PC-9 (cell line): ENCODE measurements at regions not wholly inside any gene's neighbourhood (a gene's known extent, or its start where the extent isn't known, plus 50 kb on each side); places are given as distances from the start of the nearest gene placed in this dataset.

ENCODE experiments used
- BruUV-seq: library from RNA; stranded (reverse); fragments of 400-500 nt; replicated peaks from 2 replicates; lab custom pipeline; 2021; lab: Mats Ljungman, UMichigan
- CTCF ChIA-PET: fragments of 300-600 bp; sonication (Branson Sonifier 250); formaldehyde crosslinking; loops from one replicate; lab custom pipeline; 2022; ENCODE audit warnings: antibody characterized with exemption; lab: Charles Lee
- POLR2A ChIA-PET: fragments of 300-600 bp; sonication (Branson Sonifier 250); formaldehyde crosslinking; loops from one replicate; lab custom pipeline; 2022; ENCODE audit warnings: antibody characterized with exemption; ENCODE audit not compliant: unreplicated experiment; lab: Charles Lee
- DNase-seq, 2 experiments: peaks; one replicate each; pipeline versions ENCODE4 v3.0.0 to v3.0.0-alpha.2; 2015 to 2022; ENCODE audit warnings: mixed read lengths in 1 of 2
- H2AFZ ChIP-seq: fragments of 200-600 bp; sonication (generic); 2 replicates; pipeline ENCODE4 v1.8.1; 2017; ENCODE audit warnings: antibody characterized with exemption
- H3F3A ChIP-seq: fragments of 200-600 bp; sonication (generic); 2 replicates; pipeline ENCODE4 v1.8.1; 2017; ENCODE audit warnings: antibody characterized with exemption, mild to moderate bottlenecking, low read depth; ENCODE audit not compliant: insufficient read depth
- H3K27ac ChIP-seq: fragments of 200-600 bp; sonication (generic); 2 replicates; pipeline ENCODE4 v1.6.1; 2016; ENCODE audit warnings: mixed run types
- H3K27me3 ChIP-seq: fragments of 200-600 bp; sonication (generic); 2 replicates; pipeline ENCODE4 v1.6.1; 2016; ENCODE audit warnings: low read depth, mixed run types; ENCODE audit not compliant: insufficient read depth
- H3K36me3 ChIP-seq: fragments of 200-600 bp; sonication (generic); 2 replicates; pipeline ENCODE4 v1.6.1; 2016; ENCODE audit warnings: low read depth, mixed run types
- H3K4me1 ChIP-seq: fragments of 200-600 bp; sonication (generic); replicated peaks from 2 replicates; pipeline ENCODE4 v1.6.1; 2016; ENCODE audit warnings: mixed run types; ENCODE audit not compliant: insufficient read depth
- H3K4me2 ChIP-seq: fragments of 200-600 bp; sonication (generic); 2 replicates; pipeline ENCODE4 v1.6.1; 2017; ENCODE audit warnings: mixed run types
- H3K4me3 ChIP-seq: fragments of 200-600 bp; sonication (generic); 2 replicates; pipeline ENCODE4 v1.6.1; 2016; ENCODE audit warnings: mixed run types
- H3K79me2 ChIP-seq: fragments of 200-600 bp; sonication (generic); 2 replicates; pipeline ENCODE4 v1.6.1; 2017; ENCODE audit warnings: low read depth, mixed run types
- H3K9me2 ChIP-seq: fragments of 200-600 bp; sonication (generic); 2 replicates; pipeline ENCODE4 v1.8.1; 2017; ENCODE audit warnings: mild to moderate bottlenecking; ENCODE audit not compliant: insufficient read depth
- H3K9me3 ChIP-seq: fragments of 200-600 bp; sonication (generic); 2 replicates; pipeline ENCODE4 v1.8.1; 2016; ENCODE audit warnings: low read depth; ENCODE audit not compliant: insufficient read depth
- H4K20me1 ChIP-seq: fragments of 200-600 bp; sonication (generic); 2 replicates; pipeline ENCODE4 v1.8.1; 2017; ENCODE audit not compliant: insufficient read depth
- EZH2 ChIP-seq: fragments of 200-600 bp; sonication (generic); IDR thresholded peaks from 2 replicates; pipeline ENCODE4 v1.8.0; 2017; ENCODE audit warnings: antibody characterized with exemption, low read depth
- intact Hi-C: fragments of 100-400 bp; cut with micrococcal nuclease; formaldehyde crosslinking; loops from one replicate; pipeline ENCODE4 v1.10.0; 2022; ENCODE audit not compliant: unreplicated experiment
- TF ChIP-seq, protein P1 (sequence below): fragments of 200-600 bp; sonication (generic); conservative IDR thresholded peaks from 2 replicates; pipeline ENCODE4 v1.6.1; 2017; ENCODE audit warnings: mixed run types, antibody characterized with exemption, mild to moderate bottlenecking, moderate library complexity

DNA sequence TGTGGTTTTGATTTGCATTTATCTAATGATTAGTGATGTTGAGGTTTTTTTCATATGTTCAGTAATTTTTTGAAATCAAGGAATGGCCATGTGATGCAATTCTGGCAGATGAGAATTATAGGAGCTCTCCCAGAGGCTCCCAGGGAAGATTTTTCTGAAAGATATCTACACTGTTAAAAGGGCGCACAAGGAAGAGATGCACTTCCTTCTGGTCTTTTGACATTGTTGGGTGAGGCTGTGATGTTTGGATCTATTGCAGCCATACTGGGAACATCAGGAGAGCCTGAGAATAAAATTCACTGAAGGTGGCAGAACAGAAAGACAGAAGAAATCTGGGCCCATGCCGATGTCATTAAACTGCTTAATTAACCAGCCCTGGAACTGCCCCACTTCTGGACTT lies 108.5 kb downstream of the DDX1 start:
- no peak for DNase-seq
- ChIA-PET POLR2A (no interaction called here), CTCF (no interaction called here)
- H3K4me2 ChIP-seq: no peak overlapping the region
- peaks cover 85% of the 10 kb centered on the region for H3K27me3 ChIP-seq
- no peaks in the 10 kb centered on the region for H3F3A ChIP-seq
- H3K4me3 ChIP-seq: no peak overlapping the region
- intact Hi-C loops: no loop called here
- H3K9me2 ChIP-seq: no peaks in the 10 kb centered on the region
- no peaks in the 10 kb centered on the region for H3K9me3 ChIP-seq
- no peaks in the 10 kb centered on the region for H3K4me1 ChIP-seq
- H3K36me3 ChIP-seq: no peaks in the 10 kb centered on the region
- no TSS peak for BruUV-seq
- H2AFZ ChIP-seq: no peak overlapping the region
- H3K27ac ChIP-seq: no peak overlapping the region
- H4K20me1 ChIP-seq: peaks cover 3% of the 10 kb centered on the region; the same call in 1 of the 2 replicates
- no peak for TF ChIP-seq EZH2
- TF ChIP-seq, protein P1, sequence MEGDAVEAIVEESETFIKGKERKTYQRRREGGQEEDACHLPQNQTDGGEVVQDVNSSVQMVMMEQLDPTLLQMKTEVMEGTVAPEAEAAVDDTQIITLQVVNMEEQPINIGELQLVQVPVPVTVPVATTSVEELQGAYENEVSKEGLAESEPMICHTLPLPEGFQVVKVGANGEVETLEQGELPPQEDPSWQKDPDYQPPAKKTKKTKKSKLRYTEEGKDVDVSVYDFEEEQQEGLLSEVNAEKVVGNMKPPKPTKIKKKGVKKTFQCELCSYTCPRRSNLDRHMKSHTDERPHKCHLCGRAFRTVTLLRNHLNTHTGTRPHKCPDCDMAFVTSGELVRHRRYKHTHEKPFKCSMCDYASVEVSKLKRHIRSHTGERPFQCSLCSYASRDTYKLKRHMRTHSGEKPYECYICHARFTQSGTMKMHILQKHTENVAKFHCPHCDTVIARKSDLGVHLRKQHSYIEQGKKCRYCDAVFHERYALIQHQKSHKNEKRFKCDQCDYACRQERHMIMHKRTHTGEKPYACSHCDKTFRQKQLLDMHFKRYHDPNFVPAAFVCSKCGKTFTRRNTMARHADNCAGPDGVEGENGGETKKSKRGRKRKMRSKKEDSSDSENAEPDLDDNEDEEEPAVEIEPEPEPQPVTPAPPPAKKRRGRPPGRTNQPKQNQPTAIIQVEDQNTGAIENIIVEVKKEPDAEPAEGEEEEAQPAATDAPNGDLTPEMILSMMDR: no peak
- no peaks in the 10 kb centered on the region for H3K79me2 ChIP-seq

DNA sequence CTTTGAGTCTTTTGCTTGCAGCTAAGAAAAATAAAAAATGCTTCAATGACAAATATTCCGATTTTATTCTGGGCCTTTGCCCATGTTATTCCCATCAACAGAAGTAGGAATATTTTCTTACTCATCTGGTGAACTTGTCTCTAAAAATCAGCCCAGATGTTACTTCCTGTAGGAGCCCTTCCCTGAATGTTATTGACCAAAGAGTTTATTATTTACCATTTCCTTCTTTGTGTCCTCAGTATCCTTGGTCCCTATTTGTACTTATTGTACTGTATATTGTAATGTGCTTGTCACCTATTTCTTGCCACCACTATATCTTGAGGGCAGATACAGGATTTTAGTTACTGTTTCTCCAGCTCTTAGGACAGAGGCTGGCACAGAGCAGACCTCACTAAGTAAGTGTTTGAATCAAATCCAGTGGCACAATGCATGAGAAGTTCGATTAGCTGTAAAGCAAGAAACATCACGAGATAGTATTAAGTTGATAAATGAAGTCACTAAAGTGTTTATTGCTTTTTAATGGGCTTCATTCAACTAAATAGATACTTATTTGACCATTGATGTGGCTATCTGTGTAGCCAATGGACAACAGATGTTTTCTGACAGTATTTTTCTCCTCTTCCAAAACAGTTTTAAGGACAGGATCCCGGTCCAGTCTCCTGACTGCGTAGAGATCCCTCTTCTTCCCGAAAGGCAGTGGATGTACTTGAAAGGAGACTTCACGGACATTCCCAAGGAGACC lies 109.1 kb downstream of the DDX1 start:
- Histone ChIP-seq H3K4me2 (no peak overlapping the region), H3K79me2 (no peaks in the 10 kb centered on the region), H4K20me1 (peaks cover 3% of the 10 kb centered on the region; the same call in 1 of the 2 replicates), H2AFZ (no peak overlapping the region), H3K9me3 (no peaks in the 10 kb centered on the region), H3K36me3 (no peaks in the 10 kb centered on the region), H3K4me3 (no peak overlapping the region), H3F3A (no peaks in the 10 kb centered on the region), H3K9me2 (no peaks in the 10 kb centered on the region), H3K27ac (no peak overlapping the region), H3K4me1 (no peaks in the 10 kb centered on the region), H3K27me3 (peaks cover 85% of the 10 kb centered on the region)
- ChIA-PET CTCF (no interaction called here), POLR2A (no interaction called here)
- DNase-seq: no peak
- no peak for TF ChIP-seq EZH2
- TF ChIP-seq, protein P1: no peak
- intact Hi-C loops: no loop called here
- no TSS peak for BruUV-seq

DNA sequence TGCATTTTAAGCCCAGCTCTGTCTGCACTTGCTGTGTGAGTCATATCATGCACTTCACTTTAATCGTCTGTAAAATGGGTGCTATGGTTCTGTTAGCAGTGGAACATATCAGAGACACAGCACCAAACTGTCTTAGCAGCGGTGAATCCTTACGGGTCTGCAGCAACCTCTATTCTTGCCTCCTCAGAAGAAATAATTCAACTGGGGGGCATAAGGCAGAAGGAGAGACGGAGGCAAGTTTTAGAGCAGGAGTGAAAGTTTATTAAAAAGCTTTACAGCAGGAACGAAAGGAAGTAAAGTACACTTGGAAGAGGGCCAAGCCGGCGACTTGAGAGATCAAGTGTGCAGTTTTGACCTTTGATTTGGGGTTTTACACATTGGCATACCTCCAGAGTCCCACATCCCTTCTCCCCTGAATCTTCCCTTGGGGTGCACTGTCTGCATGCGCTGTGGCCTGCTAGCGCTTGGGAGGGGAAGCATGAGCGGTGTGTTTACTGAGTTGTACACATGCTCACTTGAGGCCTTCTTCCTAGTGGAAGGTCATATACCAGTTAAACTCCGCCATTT lies 109.8 kb downstream of the DDX1 start:
- no peaks in the 10 kb centered on the region for H3K4me1 ChIP-seq
- H3K36me3 ChIP-seq: no peaks in the 10 kb centered on the region
- no peak overlapping the region for H3K4me2 ChIP-seq
- ChIA-PET CTCF (no interaction called here), POLR2A (no interaction called here)
- TF ChIP-seq, protein P1: no peak
- no peak for TF ChIP-seq EZH2
- intact Hi-C loops: no loop called here
- H3K9me3 ChIP-seq: no peaks in the 10 kb centered on the region
- no peak overlapping the region for H2AFZ ChIP-seq
- H3K27ac ChIP-seq: no peak overlapping the region
- H3K9me2 ChIP-seq: no peaks in the 10 kb centered on the region
- no peak overlapping the region for H3K4me3 ChIP-seq
- no TSS peak for BruUV-seq
- DNase-seq: no peak
- no peaks in the 10 kb centered on the region for H3F3A ChIP-seq
- peaks cover 85% of the 10 kb centered on the region for H3K27me3 ChIP-seq
- H4K20me1 ChIP-seq: peaks cover 3% of the 10 kb centered on the region; the same call in 1 of the 2 replicates
- H3K79me2 ChIP-seq: no peaks in the 10 kb centered on the region
